ENCODE measurements at regions not wholly inside any gene's neighbourhood (a gene's known extent, or its start where the extent isn't known, plus 50 kb on each side); places are given as distances from the start of the nearest gene placed in this dataset.

DNA sequence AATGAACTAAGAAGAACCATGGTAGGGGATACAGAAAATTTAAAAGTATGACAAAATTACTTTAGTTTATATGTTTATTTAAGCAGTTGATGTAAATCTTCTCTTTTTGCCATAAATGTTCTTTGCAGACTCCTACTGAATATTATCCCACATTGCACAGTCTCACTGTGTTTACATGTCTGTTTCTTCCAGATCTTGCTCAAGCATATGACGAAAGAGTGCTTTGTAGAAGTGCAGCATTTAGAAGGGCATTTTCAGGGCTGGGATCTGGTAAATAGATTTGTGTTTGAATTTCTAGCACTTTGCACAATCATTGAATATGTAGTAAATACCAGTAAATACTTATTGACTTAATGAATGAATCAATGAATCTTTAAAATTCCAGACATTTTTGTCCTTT, 152.0 kb upstream of the EPHA7 start:
- no peak overlapping the region for H3K9ac ChIP-seq (ENCODE audit: low read length)
- ChIA-PET POLR2A (no interaction called here), CTCF (no interaction called here)
- no peak overlapping the region for H3K27ac Mint-ChIP-seq
- H3K4me3 Mint-ChIP-seq = no peak overlapping the region
- H3K9me3 Mint-ChIP-seq (ENCODE audit: insufficient read depth) = no peaks in the 10 kb centered on the region
- no peak overlapping the region for H3K27ac ChIP-seq (ENCODE audit: low read length in 2 of 2)
- no peak for TF ChIP-seq EZH2 (IDR thresholded peaks at IDR 0.05; ENCODE audit: borderline replicate concordance, insufficient read depth, low read depth, low read length, poor library complexity, severe bottlenecking)
- H3K4me3 ChIP-seq (ENCODE audit: control extremely low read depth in 1 of 5, extremely low read depth in 1 of 5, insufficient read depth in 1 of 5, low read depth in 2 of 5, low read length in 4 of 5) = no peak overlapping the region
- DNase-seq = no peak
- H3K27me3 Mint-ChIP-seq = no peaks in the 10 kb centered on the region
- H4K20me1 ChIP-seq (ENCODE audit: control insufficient read depth, insufficient read depth, low read length, poor library complexity, severe bottlenecking) = no peaks in the 10 kb centered on the region
- H3K27me3 ChIP-seq (replicated peaks in 1 of 4; ENCODE audit: control extremely low read depth in 1 of 4, control insufficient read depth in 3 of 4, insufficient read depth in 4 of 4, low read length in 3 of 4) = no peaks in the 10 kb centered on the region
- H2AFZ ChIP-seq (ENCODE audit: insufficient read depth, low read depth, low read length, poor library complexity, severe bottlenecking) = no peak overlapping the region
- intact Hi-C loops (cut with micrococcal nuclease) = no loop called here
- no peaks in the 10 kb centered on the region for H3K4me1 ChIP-seq (ENCODE audit: control insufficient read depth in 2 of 2, insufficient read depth in 2 of 2, low read length in 2 of 2)
- WGBS (ENCODE audit: insufficient coverage) = no CpG with 5 or more reads among the region's 1 CpG
- ATAC-seq (ENCODE audit: low read depth) = no peak
- H3K4me2 ChIP-seq (replicated peaks; ENCODE audit: low read depth, low read length, poor library complexity, severe bottlenecking) = no peak overlapping the region
- no peaks in the 10 kb centered on the region for H3K79me2 ChIP-seq (ENCODE audit: control insufficient read depth, insufficient read depth, low read length)
- no peaks in the 10 kb centered on the region for H3K4me1 Mint-ChIP-seq
- no peaks in the 10 kb centered on the region for H3K36me3 ChIP-seq (replicated peaks in 1 of 2; ENCODE audit: control extremely low read depth in 1 of 2, control insufficient read depth in 1 of 2, extremely low read depth in 1 of 2, insufficient read depth in 2 of 2, low read length in 1 of 2)
- H3K9me3 ChIP-seq (ENCODE audit: control extremely low read depth in 1 of 3, control insufficient read depth in 2 of 3, insufficient read depth in 1 of 3, low read length in 2 of 3) = no peaks in the 10 kb centered on the region

- Histone ChIP-seq H3K4me2 (replicated peaks; ENCODE audit: low read depth, low read length, poor library complexity, severe bottlenecking) (no peak overlapping the region), H3K36me3 (replicated peaks in 1 of 2; ENCODE audit: control extremely low read depth in 1 of 2, control insufficient read depth in 1 of 2, extremely low read depth in 1 of 2, insufficient read depth in 2 of 2, low read length in 1 of 2) (no peaks in the 10 kb centered on the region), H2AFZ (ENCODE audit: insufficient read depth, low read depth, low read length, poor library complexity, severe bottlenecking) (no peak overlapping the region), H3K27ac (ENCODE audit: low read length in 2 of 2) (no peak overlapping the region), H3K27me3 (replicated peaks in 1 of 4; ENCODE audit: control extremely low read depth in 1 of 4, control insufficient read depth in 3 of 4, insufficient read depth in 4 of 4, low read length in 3 of 4) (no peaks in the 10 kb centered on the region), H3K4me3 (ENCODE audit: control extremely low read depth in 1 of 5, extremely low read depth in 1 of 5, insufficient read depth in 1 of 5, low read depth in 2 of 5, low read length in 4 of 5) (no peak overlapping the region), H3K9me3 (ENCODE audit: control extremely low read depth in 1 of 3, control insufficient read depth in 2 of 3, insufficient read depth in 1 of 3, low read length in 2 of 3) (no peaks in the 10 kb centered on the region), H3K9ac (ENCODE audit: low read length) (no peak overlapping the region), H4K20me1 (ENCODE audit: control insufficient read depth, insufficient read depth, low read length, poor library complexity, severe bottlenecking) (no peaks in the 10 kb centered on the region), H3K79me2 (ENCODE audit: control insufficient read depth, insufficient read depth, low read length) (no peaks in the 10 kb centered on the region), H3K4me1 (ENCODE audit: control insufficient read depth in 2 of 2, insufficient read depth in 2 of 2, low read length in 2 of 2) (no peaks in the 10 kb centered on the region)
- intact Hi-C loops (cut with micrococcal nuclease) = no loop called here
- CTCF ChIA-PET = no interaction called here
- DNase-seq (no peak), ATAC-seq (ENCODE audit: low read depth) (no peak)
- no peaks in the 10 kb centered on the region for H3K4me1 Mint-ChIP-seq
- no peak overlapping the region for H3K27ac Mint-ChIP-seq
- no peaks in the 10 kb centered on the region for H3K9me3 Mint-ChIP-seq (ENCODE audit: insufficient read depth)
- POLR2A ChIA-PET = no interaction called here
- TF ChIP-seq CTCF (IDR thresholded peaks at IDR 0.05) = no peak
- TF ChIP-seq EZH2 (IDR thresholded peaks at IDR 0.05; ENCODE audit: borderline replicate concordance, insufficient read depth, low read depth, low read length, poor library complexity, severe bottlenecking) = no peak
- no CpG with 5 or more reads among the region's 1 CpG for WGBS (ENCODE audit: insufficient coverage)
- no peak overlapping the region for H3K4me3 Mint-ChIP-seq
- no peaks in the 10 kb centered on the region for H3K27me3 Mint-ChIP-seq
These were observed 148.8 kb upstream of the EPHA7 start for GRCh38 chr6:93568169-93568568.

Data from B cell (primary cell).